GDM1 (cell line): ENCODE measurements at regions not wholly inside any gene's neighbourhood (a gene's known extent, or its start where the extent isn't known, plus 50 kb on each side); places are given as distances from the start of the nearest gene placed in this dataset.

Experiments
- DNase-seq: peaks from one replicate; lab custom pipeline; 2025; lab: John Stamatoyannopoulos, UW

- no peak for DNase-seq
Observed at GRCh38 chr3:148642616-148643015, 55.1 kb upstream of the AGTR1 start.

DNA sequence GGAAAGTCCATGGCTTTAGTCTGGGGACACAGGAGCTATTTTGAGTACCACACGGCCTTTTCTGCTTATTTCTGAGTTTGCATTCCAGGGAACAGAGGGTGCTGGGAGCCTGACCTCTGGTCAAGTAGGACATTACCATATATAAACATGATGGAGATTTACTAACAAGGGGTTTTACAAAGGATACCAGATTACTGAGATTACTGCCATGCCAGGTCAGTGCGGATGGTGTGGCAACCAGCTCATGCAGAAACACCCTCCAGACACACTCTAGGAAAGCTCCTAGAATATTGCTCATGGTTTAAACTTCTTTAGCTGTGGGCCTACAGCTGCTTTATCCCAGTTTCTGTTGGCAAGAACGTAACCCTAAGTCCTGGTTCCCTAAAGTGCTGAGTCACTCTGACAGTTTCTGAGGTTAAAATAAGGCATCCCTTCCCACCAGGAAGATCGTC lies 54.3 kb upstream of the AGTR1 start:
- no peak for DNase-seq

- no peak for DNase-seq
Observed at GRCh38 chr3:148646126-148646665, 51.5 kb upstream of the AGTR1 start.
